Ureter (tissue), 1 donor: ENCODE measurements at regions not wholly inside any gene's neighbourhood (a gene's known extent, or its start where the extent isn't known, plus 50 kb on each side); places are given as distances from the start of the nearest gene placed in this dataset.

Source experiments
- DNase-seq: peaks from one replicate; pipeline ENCODE4 v3.0.0-alpha.2; 2020; ENCODE audit warnings: low spot score
- donor health status: DM: yes; HTN: yes; CAD: no.

- no peak for DNase-seq
Observed at GRCh38 chr14:94887591-94887990, 117.7 kb upstream of the GSC start.

DNA sequence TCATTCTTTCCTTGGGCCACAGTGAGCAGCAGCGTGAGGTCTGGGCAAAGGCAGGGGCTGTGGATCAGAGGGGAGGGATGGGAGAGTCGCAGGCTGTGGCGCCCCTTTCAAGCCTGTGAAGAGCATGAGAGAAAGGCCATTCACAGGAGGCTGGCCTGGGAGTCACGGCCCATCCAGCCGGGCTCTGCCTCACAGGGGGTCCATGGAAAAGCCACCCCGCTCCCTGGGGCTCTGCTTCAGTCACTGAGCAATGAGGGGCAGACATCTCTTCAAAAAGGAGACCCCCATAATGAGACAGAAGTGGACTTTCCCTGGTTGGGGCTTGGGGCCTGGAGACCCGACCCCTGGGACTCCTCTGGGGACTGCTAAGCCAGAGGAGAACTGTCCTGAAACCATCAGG is 117.0 kb upstream of the GSC start:
- DNase-seq, result no peak

DNA sequence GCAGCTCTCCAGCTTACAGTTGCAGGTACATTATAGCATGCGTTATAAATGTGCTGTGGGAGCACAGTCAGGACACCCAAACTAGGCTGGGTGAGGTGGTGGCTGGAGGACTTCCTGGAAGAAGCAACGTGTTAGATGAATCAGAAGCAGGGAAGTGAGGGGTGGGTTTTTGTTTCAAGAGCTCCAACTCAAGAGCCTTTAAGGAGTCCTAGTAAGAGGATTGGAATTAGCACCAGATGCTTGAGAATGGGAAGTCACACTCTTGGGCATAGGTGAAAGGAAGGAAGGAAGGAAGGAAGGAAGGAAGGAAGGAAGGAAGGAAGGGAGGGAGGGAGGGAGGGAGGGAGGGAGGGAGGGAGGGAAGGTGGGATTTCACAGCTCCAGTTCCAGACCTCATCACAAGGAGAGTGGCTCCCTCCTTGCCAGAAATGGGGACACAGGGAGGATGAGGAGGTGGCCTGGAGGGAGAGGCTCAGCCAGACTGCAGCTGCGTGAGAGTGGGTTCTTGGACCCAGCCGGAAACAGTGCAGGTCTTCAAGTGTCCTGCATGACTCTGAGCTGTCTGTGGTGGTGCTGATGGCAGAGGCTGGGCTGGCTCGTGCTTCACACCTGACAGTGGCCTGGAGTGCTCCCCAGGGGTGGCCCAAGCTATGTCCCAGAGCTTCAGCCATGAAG is 115.7 kb upstream of the GSC start:
- no peak for DNase-seq

GRCh38 chr14:94884616-94885230 is 114.8 kb upstream of the GSC start:
- no peak for DNase-seq

GRCh38 chr14:94882401-94882800 is 112.5 kb upstream of the GSC start:
- no peak for DNase-seq

DNA sequence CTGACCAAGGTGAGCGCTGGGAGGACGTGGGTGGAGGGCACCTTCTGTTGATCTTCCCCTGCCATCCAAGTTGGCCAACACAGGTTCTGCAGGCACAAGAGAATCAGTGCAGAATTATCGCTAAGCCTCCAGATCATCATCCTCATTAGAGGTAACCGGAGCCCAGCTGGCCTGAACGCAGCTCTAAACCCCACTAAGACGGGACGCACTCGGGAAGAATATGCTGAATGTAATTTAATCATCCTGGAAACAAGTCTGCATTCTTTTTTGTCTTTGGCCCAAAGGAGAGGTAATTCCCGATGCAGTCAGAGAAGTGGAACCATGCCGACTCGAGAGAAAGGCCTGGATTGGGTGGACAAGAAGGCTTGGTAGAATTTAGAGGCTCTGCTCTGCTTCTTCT is 111.0 kb upstream of the GSC start:
- no peak for DNase-seq

DNA sequence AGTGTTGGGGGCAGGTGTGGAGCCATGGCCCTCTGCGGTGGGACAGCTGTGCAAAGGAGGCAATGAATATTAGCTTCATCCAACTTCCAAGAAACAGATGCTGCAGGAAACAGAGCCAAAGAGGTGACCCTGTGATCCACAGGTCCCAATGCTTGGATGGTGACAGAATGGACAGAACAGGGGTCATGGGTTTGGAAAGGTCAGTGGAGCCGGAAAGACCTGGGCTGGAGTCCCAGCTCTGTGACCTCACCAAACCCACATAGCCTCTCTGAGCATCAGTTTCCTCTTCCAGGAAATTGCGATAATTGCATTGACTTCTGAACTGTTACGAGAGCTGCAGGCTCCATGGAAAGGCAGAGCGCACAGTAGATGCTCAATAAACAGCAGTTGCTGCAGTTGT is 110.2 kb upstream of the GSC start:
- DNase-seq, result no peak

- DNase-seq, result no peak
Observed at GRCh38 chr14:94879537-94879936, 109.6 kb upstream of the GSC start.

GRCh38 chr14:94876306-94876705 is 106.4 kb upstream of the GSC start:
- DNase-seq, result no peak

GRCh38 chr14:94875256-94875655 is 105.3 kb upstream of the GSC start:
- no peak for DNase-seq

- no peak for DNase-seq
Observed at GRCh38 chr14:94868772-94869072, 98.8 kb upstream of the GSC start.

- no peak for DNase-seq
Observed at GRCh38 chr14:94867946-94868771, 98.2 kb upstream of the GSC start.

DNA sequence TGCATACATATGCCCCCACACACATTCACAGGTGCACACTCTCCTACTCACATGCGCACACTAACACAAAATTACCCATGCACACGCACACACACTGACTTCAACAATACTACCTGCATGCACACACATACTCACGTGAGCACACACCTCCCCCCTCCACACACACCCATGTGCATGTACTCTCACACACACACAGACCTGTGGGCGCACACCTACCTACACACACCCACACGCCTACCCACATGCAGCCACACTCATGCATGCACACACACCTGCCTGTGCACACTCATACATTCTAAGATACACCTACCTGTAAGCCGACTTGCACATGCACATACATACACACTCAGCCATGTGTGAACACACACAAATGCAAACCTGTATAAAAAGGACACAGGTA is 97.3 kb upstream of the GSC start:
- DNase-seq, result no peak

DNA sequence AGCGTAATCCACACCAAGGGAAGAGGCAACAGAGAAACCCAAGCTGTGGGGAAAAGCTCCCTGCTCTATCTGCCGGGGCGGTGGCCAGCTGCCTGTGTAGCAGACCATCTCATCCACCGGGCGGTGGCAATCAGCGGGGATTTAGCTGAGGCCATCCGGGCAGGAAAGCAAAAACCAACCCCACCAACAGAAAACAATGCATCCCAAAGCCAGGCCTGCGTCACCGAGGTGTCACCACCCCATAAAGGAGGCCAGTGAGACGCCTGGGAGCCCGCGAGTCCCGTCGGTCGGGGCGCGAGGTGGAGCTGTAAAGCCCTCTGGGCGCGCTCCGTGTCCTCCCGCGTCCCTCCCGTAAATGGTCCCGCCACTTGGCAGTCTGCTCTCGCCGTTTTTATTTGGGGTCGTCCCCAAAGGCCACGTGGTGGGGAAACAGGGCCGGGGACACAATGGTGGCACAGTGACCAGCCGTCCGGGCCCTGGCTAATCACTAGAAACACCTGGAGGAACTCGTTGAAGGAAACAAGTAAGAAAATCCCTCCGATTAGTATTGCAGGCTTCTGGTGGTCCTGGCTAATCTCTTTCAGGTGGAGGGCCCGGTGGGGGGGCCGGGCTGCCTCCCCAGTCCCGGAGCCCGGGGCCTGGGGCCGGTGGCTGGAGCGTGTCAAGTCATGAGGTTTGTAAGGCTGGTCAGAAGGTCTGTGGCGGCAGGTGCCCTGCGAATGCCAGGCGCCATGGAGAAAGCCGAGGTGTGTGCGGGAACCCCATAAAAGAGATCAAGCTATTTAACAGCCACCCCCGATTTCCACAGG is 94.7 kb upstream of the GSC start:
- peak; percentile 47 for DNase-seq

DNA sequence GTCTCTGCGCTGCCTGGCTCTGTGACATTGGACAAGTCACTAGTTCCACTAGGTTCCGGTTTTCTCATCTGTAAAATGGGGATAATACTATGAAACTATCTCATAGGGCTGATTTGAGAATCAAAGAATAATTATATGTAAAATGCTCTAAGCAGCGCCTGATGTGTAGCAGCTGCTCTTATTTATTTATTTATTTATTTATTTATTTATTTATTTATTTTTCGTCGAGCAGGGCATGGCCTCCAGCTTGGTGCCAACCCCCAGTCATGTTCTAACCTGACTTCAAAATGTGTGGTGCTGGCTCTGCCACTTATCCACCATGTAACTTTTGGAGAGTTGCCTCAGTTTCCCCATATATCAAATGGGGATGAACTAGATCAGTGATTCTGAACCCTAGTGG is 93.5 kb upstream of the GSC start:
- no peak for DNase-seq

- DNase-seq, result no peak
Observed at GRCh38 chr14:94857950-94858349, 88.0 kb upstream of the GSC start.

DNA sequence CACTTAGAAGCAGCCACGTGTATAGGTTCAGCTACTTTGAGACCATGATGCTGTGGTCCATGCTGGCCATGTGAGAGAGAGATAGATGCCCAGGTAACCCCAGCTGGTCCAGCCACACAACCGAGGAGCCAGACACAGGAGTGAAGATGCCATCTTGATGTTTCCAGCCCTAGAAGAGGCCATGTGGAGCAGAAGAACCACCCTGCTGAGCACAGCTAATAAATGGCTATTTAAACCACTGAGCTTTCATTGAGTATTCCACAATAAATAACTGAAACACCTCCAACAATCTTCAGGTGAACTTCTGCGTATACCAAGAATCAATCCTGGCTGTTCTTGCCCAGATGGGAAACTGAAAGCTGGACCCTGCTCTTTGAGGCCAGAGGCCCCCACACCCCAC is 84.0 kb upstream of the GSC start:
- no peak for DNase-seq

- DNase-seq, result peak; percentile 81
Observed at GRCh38 chr14:94850309-94851211, 80.6 kb upstream of the GSC start.

DNA sequence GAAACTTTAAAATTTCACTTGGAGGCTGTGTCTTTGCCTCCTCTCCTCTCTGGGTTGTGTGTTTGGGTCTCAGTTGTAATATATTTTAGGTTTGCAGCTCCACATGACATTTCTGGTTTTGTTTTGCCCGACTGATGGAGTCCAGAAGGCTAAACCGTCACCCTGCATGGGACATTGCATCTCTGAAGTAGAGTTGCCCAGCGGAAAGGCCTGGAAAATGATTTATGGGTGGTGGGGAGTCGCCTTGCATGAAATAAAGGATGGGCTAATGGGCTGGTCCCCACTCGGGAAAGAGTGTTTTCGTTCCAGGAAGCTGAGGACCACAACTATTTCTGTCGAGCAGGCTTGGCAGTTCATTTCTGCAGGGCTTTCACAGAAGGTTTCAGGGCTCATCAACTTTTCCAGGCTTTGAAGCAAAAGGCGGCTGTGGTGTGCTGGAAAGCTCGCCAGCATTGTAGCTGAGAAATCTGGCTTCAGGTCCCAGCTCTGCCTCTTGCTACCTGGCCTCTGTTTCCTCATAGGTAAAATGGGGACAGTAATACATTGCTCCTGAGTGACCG is 74.8 kb upstream of the GSC start:
- no peak for DNase-seq

DNA sequence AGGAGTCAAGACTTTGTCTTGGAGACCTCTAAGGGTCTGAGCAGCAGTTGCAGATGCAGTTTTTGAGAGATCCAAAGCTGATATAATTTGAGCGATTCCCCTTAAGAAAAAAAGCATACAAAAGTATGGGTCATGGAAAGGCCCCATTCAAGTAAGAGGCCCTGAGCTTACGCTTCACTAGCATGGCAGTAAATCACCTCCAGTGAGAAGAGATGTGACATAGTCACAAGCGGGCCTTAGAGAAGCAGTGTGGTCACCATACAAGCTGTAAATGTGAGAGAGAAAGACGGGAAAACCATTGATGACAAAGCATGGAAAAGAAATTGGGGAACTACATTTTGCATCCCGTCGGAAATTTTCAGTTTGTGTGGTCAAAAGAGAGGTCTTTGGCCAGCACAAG is 70.6 kb upstream of the GSC start:
- DNase-seq, result no peak

DNA sequence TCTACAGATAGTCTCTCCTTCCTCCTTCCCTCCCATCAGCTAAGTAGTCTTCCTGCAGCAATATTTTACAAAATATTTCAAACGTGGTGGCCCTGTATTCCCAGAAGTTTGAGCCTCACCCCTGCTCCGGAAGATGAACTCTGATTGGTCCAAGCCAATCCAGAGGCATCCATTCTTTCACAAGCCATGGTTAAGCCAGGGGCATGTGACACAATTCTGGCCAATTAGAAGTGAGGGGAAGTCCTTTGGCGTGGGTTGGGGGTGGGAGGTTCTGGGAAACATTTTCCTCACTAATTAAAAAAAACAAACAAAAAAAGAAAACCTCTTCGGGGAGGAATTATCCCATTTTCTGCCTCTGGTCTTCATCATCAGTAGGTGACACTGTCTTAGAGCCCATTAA is 69.4 kb upstream of the GSC start:
- no peak for DNase-seq
